HUDEP-2 (cell line): ENCODE measurements at regions not wholly inside any gene's neighbourhood (a gene's known extent, or its start where the extent isn't known, plus 50 kb on each side); places are given as distances from the start of the nearest gene placed in this dataset.

ENCODE experiments used
- DNase-seq, 76 experiments: peaks; one replicate each; lab custom pipeline; 2025; ENCODE audit not compliant: unreplicated experiment in 76 of 76; lab: John Stamatoyannopoulos, UW

GRCh38 chr1:55622074-55622473 lies 406.9 kb upstream of the USP24 start:
- DNase-seq: no peak

- no peak for DNase-seq
These were observed 403.0 kb upstream of the USP24 start for GRCh38 chr1:55618199-55618598.

- DNase-seq: no peak
These were observed 402.3 kb upstream of the USP24 start for GRCh38 chr1:55617288-55617982.

- no peak for DNase-seq
These were observed 397.8 kb upstream of the USP24 start for GRCh38 chr1:55612988-55613387.

GRCh38 chr1:55611123-55611522 lies 396.0 kb upstream of the USP24 start:
- no peak for DNase-seq

GRCh38 chr1:55610203-55610602 lies 395.0 kb upstream of the USP24 start:
- no peak for DNase-seq

- DNase-seq: no peak
These were observed 394.5 kb upstream of the USP24 start for GRCh38 chr1:55609630-55610029.

- DNase-seq: no peak
These were observed 390.0 kb upstream of the USP24 start for GRCh38 chr1:55605155-55605554.

GRCh38 chr1:55604749-55605148 lies 389.6 kb upstream of the USP24 start:
- no peak for DNase-seq

GRCh38 chr1:55604179-55604578 lies 389.0 kb upstream of the USP24 start:
- DNase-seq: no peak

GRCh38 chr1:55600242-55600641 lies 385.1 kb upstream of the USP24 start:
- DNase-seq: no peak

GRCh38 chr1:55597910-55598309 lies 382.7 kb upstream of the USP24 start:
- no peak for DNase-seq

GRCh38 chr1:55594701-55595100 lies 379.5 kb upstream of the USP24 start:
- DNase-seq: no peak

GRCh38 chr1:55593298-55593697 lies 378.1 kb upstream of the USP24 start:
- DNase-seq: no peak

- DNase-seq: no peak
These were observed 377.0 kb upstream of the USP24 start for GRCh38 chr1:55592122-55592521.

GRCh38 chr1:55589671-55590297 lies 374.6 kb upstream of the USP24 start:
- DNase-seq: no peak

- DNase-seq: no peak
These were observed 373.1 kb upstream of the USP24 start for GRCh38 chr1:55588309-55588708.

- no peak for DNase-seq
These were observed 371.6 kb upstream of the USP24 start for GRCh38 chr1:55586771-55587170.

GRCh38 chr1:55585402-55585792 lies 370.2 kb upstream of the USP24 start:
- DNase-seq: no peak

- DNase-seq: no peak
These were observed 369.6 kb upstream of the USP24 start for GRCh38 chr1:55584526-55585401.

- DNase-seq: peak in 1 of 76 experiments; percentile 2
These were observed 366.9 kb upstream of the USP24 start for GRCh38 chr1:55582084-55582483.
